IMR-90 (cell line): ENCODE measurements at regions not wholly inside any gene's neighbourhood (a gene's known extent, or its start where the extent isn't known, plus 50 kb on each side); places are given as distances from the start of the nearest gene placed in this dataset.

Experiments used
- ATAC-seq: fragments of 200-7000 bp; cut with Tn5 transposase; 2 replicates; pipeline ENCODE4 v1.9.1; 2020; ENCODE audit warnings: low read depth, mild to moderate bottlenecking, moderate library complexity
- BruUV-seq: library from RNA; stranded (reverse); fragments of 400-500 nt; replicated peaks from 2 replicates; lab custom pipeline; 2021; lab: Mats Ljungman, UMichigan
- CTCF ChIA-PET: fragments of 300-600 bp; formaldehyde crosslinking; extraction: SDS; loops from one replicate; lab custom pipeline; 2021; ENCODE audit warnings: antibody characterized with exemption; lab: Yijun Ruan, JAX
- POLR2A ChIA-PET: fragments of 300-600 bp; sonication (Branson Sonifier 250); formaldehyde crosslinking; loops from one replicate; lab custom pipeline; 2022; ENCODE audit warnings: antibody characterized with exemption; ENCODE audit not compliant: unreplicated experiment; lab: Charles Lee
- DNase-seq: peaks from one replicate; pipeline ENCODE4 v3.0.0; 2013
- H2AFZ ChIP-seq: replicated peaks from 2 replicates; pipeline ENCODE3; 2013; ENCODE audit warnings: low read length, mild to moderate bottlenecking; ENCODE audit not compliant: poor library complexity
- H2AK5ac ChIP-seq: 2 replicates; pipeline ENCODE4 v1.6.1; 2013; ENCODE audit warnings: low read depth, low read length, inconsistent platforms
- H2AK9ac ChIP-seq: replicated peaks from 2 replicates; pipeline ENCODE3; 2013; ENCODE audit warnings: mild to moderate bottlenecking, low read depth, low read length, moderate library complexity; ENCODE audit not compliant: poor library complexity
- H2BK120ac ChIP-seq: 2 replicates; pipeline ENCODE4 v1.6.1; 2013; ENCODE audit warnings: low read depth, low read length, inconsistent platforms
- H2BK15ac ChIP-seq: 3 replicates; pipeline ENCODE4 v1.6.1; 2013; ENCODE audit warnings: low read depth, low read length, inconsistent platforms
- H2BK20ac ChIP-seq: 2 replicates; pipeline ENCODE4 v1.6.1; 2013; ENCODE audit warnings: low read depth, mild to moderate bottlenecking, inconsistent platforms, low read length, moderate library complexity
- H2BK5ac ChIP-seq: 2 replicates; pipeline ENCODE4 v1.6.1; 2013; ENCODE audit warnings: mild to moderate bottlenecking, low read depth, low read length, inconsistent platforms; ENCODE audit not compliant: poor library complexity, severe bottlenecking
- H3K14ac ChIP-seq: replicated peaks from 2 replicates; pipeline ENCODE4 v1.6.1; 2013; ENCODE audit warnings: low read depth, low read length, inconsistent platforms
- H3K18ac ChIP-seq: 2 replicates; pipeline ENCODE4 v1.6.1; 2013; ENCODE audit warnings: low read depth, low read length, control low read depth
- H3K23ac ChIP-seq: 2 replicates; pipeline ENCODE4 v1.6.1; 2013; ENCODE audit warnings: low read depth, low read length, inconsistent platforms
- H3K27ac ChIP-seq: 2 replicates; pipeline ENCODE4 v1.5.1; 2013; ENCODE audit warnings: mild to moderate bottlenecking, control low read depth, low read length; ENCODE audit not compliant: insufficient read depth
- H3K27me3 ChIP-seq: 2 replicates; pipeline ENCODE4 v1.6.1; 2013; ENCODE audit warnings: low read length; ENCODE audit not compliant: control insufficient read depth, insufficient read depth
- H3K36me3 ChIP-seq: 2 replicates; pipeline ENCODE4 v1.6.1; 2013; ENCODE audit warnings: low read length, mixed read lengths; ENCODE audit not compliant: control insufficient read depth, insufficient read depth
- H3K4ac ChIP-seq: 2 replicates; pipeline ENCODE4 v1.6.1; 2013; ENCODE audit warnings: low read depth, low read length, inconsistent platforms
- H3K4me1 ChIP-seq: 2 replicates; pipeline ENCODE4 v1.6.1; 2013; ENCODE audit warnings: low read length, mixed read lengths; ENCODE audit not compliant: control insufficient read depth, insufficient read depth
- H3K4me2 ChIP-seq: 2 replicates; pipeline ENCODE4 v1.6.1; 2013; ENCODE audit warnings: low read depth, mild to moderate bottlenecking, control low read depth, low read length, moderate library complexity
- H3K4me3 ChIP-seq: 2 replicates; pipeline ENCODE4 v1.5.1; 2013; ENCODE audit warnings: low read depth, mild to moderate bottlenecking, control low read depth, low read length, moderate library complexity; ENCODE audit not compliant: insufficient read depth
- H3K56ac ChIP-seq: 2 replicates; pipeline ENCODE4 v1.6.1; 2013; ENCODE audit warnings: low read length, inconsistent platforms; ENCODE audit not compliant: insufficient read depth; ENCODE audit errors: extremely low read depth
- H3K79me1 ChIP-seq, 2 experiments: 2 replicates each; pipeline ENCODE4 v1.6.1; 2013; ENCODE audit warnings: low read length in 2 of 2, inconsistent platforms in 1 of 2, low read depth in 1 of 2
- H3K9ac ChIP-seq: 2 replicates; pipeline ENCODE4 v1.6.1; 2013; ENCODE audit warnings: low read depth, low read length, control low read depth
- H3K9me1 ChIP-seq: 2 replicates; pipeline ENCODE4 v1.6.1; 2013; ENCODE audit warnings: low read length, inconsistent platforms; ENCODE audit not compliant: insufficient read depth
- H3K9me3 ChIP-seq: 2 replicates; pipeline ENCODE4 v1.6.1; 2013; ENCODE audit warnings: low read length; ENCODE audit not compliant: control insufficient read depth, insufficient read depth
- H4K20me1 ChIP-seq: 2 replicates; pipeline ENCODE4 v1.6.1; 2013; ENCODE audit warnings: low read length, inconsistent platforms; ENCODE audit not compliant: insufficient read depth
- H4K5ac ChIP-seq: 2 replicates; pipeline ENCODE4 v1.6.1; 2013; ENCODE audit warnings: mild to moderate bottlenecking, low read depth, low read length, control low read depth
- H4K8ac ChIP-seq, 2 experiments: 2 replicates each; pipeline ENCODE4 v1.6.1; 2013; ENCODE audit warnings: low read depth in 2 of 2, low read length in 2 of 2, control low read depth in 1 of 2, inconsistent platforms in 1 of 2
- H4K91ac ChIP-seq: 2 replicates; pipeline ENCODE4 v1.6.1; 2013; ENCODE audit warnings: low read depth, low read length, inconsistent platforms; ENCODE audit not compliant: insufficient read depth
- CTCF ChIP-seq: conservative IDR thresholded peaks from 2 replicates; pipeline ENCODE4 v1.5.1; 2012; ENCODE audit warnings: mild to moderate bottlenecking, low read depth, low read length, improper control_type of control experiment
- FOS ChIP-seq: fragments of 150-350 bp; IDR thresholded peaks from 2 replicates; pipeline ENCODE4 v1.6.1; 2016; ENCODE audit warnings: low read depth, low read length
- MAZ ChIP-seq: IDR thresholded peaks from 2 replicates; pipeline ENCODE4 v1.6.1; 2012; ENCODE audit warnings: low read depth, mild to moderate bottlenecking, low read length, improper control_type of control experiment, moderate library complexity, borderline replicate concordance
- MXI1 ChIP-seq: IDR thresholded peaks from 2 replicates; pipeline ENCODE4 v1.6.1; 2012; ENCODE audit warnings: low read depth, mild to moderate bottlenecking, low read length, moderate library complexity, borderline replicate concordance
- RAD21 ChIP-seq: IDR thresholded peaks from 2 replicates; pipeline ENCODE4 v1.6.1; 2012; ENCODE audit warnings: low read length, improper control_type of control experiment
- SMC3 ChIP-seq: fragments of 150-350 bp; IDR thresholded peaks from 2 replicates; pipeline ENCODE4 v1.6.1; 2016; ENCODE audit warnings: low read depth, mild to moderate bottlenecking, antibody characterized with exemption, low read length, moderate library complexity
- WGBS, 2 experiments: methylation state at CpG; one replicate each; pipeline versions ENCODE4 v1.1.5 to v1.1.7; 2013; ENCODE audit warnings: missing lambda C conversion rate in 2 of 2; ENCODE audit not compliant: insufficient read length in 1 of 2; ENCODE audit errors: extremely low coverage in 2 of 2; 5-methylcytosine and 5-hydroxymethylcytosine counted together
- dilution Hi-C: fragments of 300-500 bp; cut with HindIII; formaldehyde crosslinking; loops from one replicate; pipeline ENCODE4 v1.14.3; 2018; ENCODE audit warnings: low sequenced_read_pairs; ENCODE audit not compliant: unreplicated experiment
- in situ Hi-C: fragments of 300-500 bp; cut with MboI; formaldehyde crosslinking; loops from 3 replicates; pipeline ENCODE4 v1.14.3; 2019; ENCODE audit warnings: low sequenced_read_pairs, inconsistent platforms, mixed read lengths
- intact Hi-C: fragments of 100-400 bp; cut with micrococcal nuclease; formaldehyde crosslinking; loops from 2 replicates; pipeline ENCODE4 v1.10.0; 2022
- TF ChIP-seq, protein P1 (sequence below): fragments of 150-350 bp; IDR thresholded peaks from 2 replicates; pipeline ENCODE4 v1.6.1; 2017; ENCODE audit warnings: mild to moderate bottlenecking, antibody characterized with exemption, low read length, low read depth

GRCh38 chr7:125467996-125468854 is 538.6 kb upstream of the POT1 start:
- no peak overlapping the region for H2BK5ac ChIP-seq
- H2BK15ac ChIP-seq = no peak overlapping the region
- H4K5ac ChIP-seq = no peak overlapping the region
- H3K14ac ChIP-seq = no peak overlapping the region
- intact Hi-C loops (no loop called here), dilution Hi-C loops (no loop called here), in situ Hi-C loops (no loop called here)
- no peak for DNase-seq
- no peak overlapping the region for H4K8ac ChIP-seq
- TF ChIP-seq SMC3 = no peak
- TF ChIP-seq, protein P1, sequence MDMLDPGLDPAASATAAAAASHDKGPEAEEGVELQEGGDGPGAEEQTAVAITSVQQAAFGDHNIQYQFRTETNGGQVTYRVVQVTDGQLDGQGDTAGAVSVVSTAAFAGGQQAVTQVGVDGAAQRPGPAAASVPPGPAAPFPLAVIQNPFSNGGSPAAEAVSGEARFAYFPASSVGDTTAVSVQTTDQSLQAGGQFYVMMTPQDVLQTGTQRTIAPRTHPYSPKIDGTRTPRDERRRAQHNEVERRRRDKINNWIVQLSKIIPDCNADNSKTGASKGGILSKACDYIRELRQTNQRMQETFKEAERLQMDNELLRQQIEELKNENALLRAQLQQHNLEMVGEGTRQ = no peak
- no peak for TF ChIP-seq MAZ
- no peak for TF ChIP-seq FOS
- TF ChIP-seq MXI1 = no peak
- no peak for TF ChIP-seq RAD21
- no peak for TF ChIP-seq CTCF
- ChIA-PET CTCF (no interaction called here), POLR2A (no interaction called here)
- no peak overlapping the region for H3K4ac ChIP-seq
- no peaks in the 10 kb centered on the region for H3K36me3 ChIP-seq
- no peak overlapping the region for H3K4me3 ChIP-seq
- no peak overlapping the region for H3K4me2 ChIP-seq
- H2BK120ac ChIP-seq = no peak overlapping the region
- no peaks in the 10 kb centered on the region for H4K20me1 ChIP-seq
- no peak overlapping the region for H2AK9ac ChIP-seq
- H3K18ac ChIP-seq = no peak overlapping the region
- H3K9me3 ChIP-seq = peaks cover 16% of the 10 kb centered on the region
- H3K9me1 ChIP-seq = no peaks in the 10 kb centered on the region
- BruUV-seq = no TSS peak
- no peak overlapping the region for H3K56ac ChIP-seq
- WGBS, 2 experiments = 72% methylated on average over 5 of the region's 17 CpGs; no CpG with 5 or more reads in 1 of the 2 experiments
- H2AK5ac ChIP-seq = no peak overlapping the region
- no peak overlapping the region for H3K27ac ChIP-seq
- no peaks in the 10 kb centered on the region for H3K79me1 ChIP-seq
- no peaks in the 10 kb centered on the region for H3K4me1 ChIP-seq
- H2BK20ac ChIP-seq = no peak overlapping the region
- ATAC-seq = no peak
- no peak overlapping the region for H3K23ac ChIP-seq
- no peak overlapping the region for H3K9ac ChIP-seq
- H2AFZ ChIP-seq = no peak overlapping the region
- H4K91ac ChIP-seq = no peak overlapping the region
- no peaks in the 10 kb centered on the region for H3K27me3 ChIP-seq
